Smooth muscle cell (in vitro differentiated cells): ENCODE measurements at regions not wholly inside any gene's neighbourhood (a gene's known extent, or its start where the extent isn't known, plus 50 kb on each side); places are given as distances from the start of the nearest gene placed in this dataset.

ENCODE experiments used
- DNase-seq: peaks from one replicate; lab custom pipeline; 2025; ENCODE audit not compliant: unreplicated experiment; lab: John Stamatoyannopoulos, UW
- H2AFZ ChIP-seq: fragments of 200-600 bp; sonication (generic); 2 replicates; pipeline ENCODE4 v1.6.0; 2016; ENCODE audit warnings: antibody characterized with exemption, low read depth, mild to moderate bottlenecking
- H3F3A ChIP-seq: fragments of 200-600 bp; sonication (generic); 2 replicates; pipeline ENCODE4 v1.6.0; 2017; ENCODE audit warnings: antibody characterized with exemption, low read depth
- H3K27ac ChIP-seq: fragments of 200-600 bp; sonication (generic); 2 replicates; pipeline ENCODE4 v1.5.1; 2016; ENCODE audit warnings: low read depth, mild to moderate bottlenecking
- H3K27me3 ChIP-seq: fragments of 200-600 bp; sonication (generic); 2 replicates; pipeline ENCODE4 v1.6.1; 2016; ENCODE audit warnings: low read depth, mild to moderate bottlenecking
- H3K36me3 ChIP-seq: fragments of 200-600 bp; sonication (generic); 2 replicates; pipeline ENCODE4 v1.5.1; 2016; ENCODE audit warnings: low read depth
- H3K4me1 ChIP-seq: fragments of 200-600 bp; sonication (generic); 2 replicates; pipeline ENCODE4 v1.5.1; 2016; ENCODE audit warnings: low read depth
- H3K4me2 ChIP-seq: fragments of 200-600 bp; sonication (generic); 2 replicates; pipeline ENCODE4 v1.6.0; 2016; ENCODE audit warnings: mild to moderate bottlenecking
- H3K4me3 ChIP-seq: fragments of 200-600 bp; sonication (generic); 2 replicates; pipeline ENCODE4 v1.5.1; 2016; ENCODE audit warnings: mild to moderate bottlenecking
- H3K79me2 ChIP-seq: fragments of 200-600 bp; sonication (generic); 2 replicates; pipeline ENCODE4 v1.6.0; 2016; ENCODE audit warnings: low read depth, mild to moderate bottlenecking
- H3K9ac ChIP-seq: fragments of 200-600 bp; sonication (generic); 2 replicates; pipeline ENCODE4 v1.6.0; 2016; ENCODE audit warnings: low read depth
- H3K9me3 ChIP-seq: fragments of 200-600 bp; sonication (generic); replicated peaks from 2 replicates; pipeline ENCODE4 v1.5.1; 2016; ENCODE audit warnings: low read depth
- H4K20me1 ChIP-seq: fragments of 200-600 bp; sonication (generic); 2 replicates; pipeline ENCODE4 v1.6.0; 2016; ENCODE audit warnings: low read depth
- WGBS: methylation state at CpG from one replicate; pipeline ENCODE4 v1.1.7; 2016; ENCODE audit warnings: low lambda C conversion rate; 5-methylcytosine and 5-hydroxymethylcytosine counted together
- TF ChIP-seq, protein P1 (sequence below): fragments of 200-600 bp; sonication (generic); IDR thresholded peaks from 2 replicates; pipeline ENCODE4 v1.5.1; 2017; ENCODE audit warnings: borderline replicate concordance, mild to moderate bottlenecking, antibody characterized with exemption; ENCODE audit not compliant: insufficient read depth, poor library complexity, severe bottlenecking

DNA sequence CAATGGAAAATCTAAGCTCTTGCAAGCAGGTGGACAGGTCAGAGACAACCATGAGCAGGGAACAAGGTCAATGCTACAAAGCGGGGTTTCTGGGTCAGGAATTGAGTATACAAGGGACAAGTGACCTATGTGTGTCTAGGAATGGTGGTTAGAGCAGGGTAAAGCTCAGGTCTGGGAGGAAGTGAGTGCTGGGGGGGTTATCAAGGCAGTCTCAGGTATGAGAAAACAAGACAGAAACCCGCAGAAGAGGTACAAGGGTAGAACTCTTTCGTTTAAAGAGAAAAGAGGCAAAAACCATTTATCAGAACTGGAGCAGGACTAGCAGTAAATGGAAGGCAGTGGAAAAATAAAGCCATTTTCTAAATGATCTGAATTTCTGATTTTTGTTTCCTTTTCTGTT, 298.4 kb downstream of the ALDH8A1 start:
- H3K79me2 ChIP-seq = no peaks in the 10 kb centered on the region
- no peak for DNase-seq
- TF ChIP-seq, protein P1, sequence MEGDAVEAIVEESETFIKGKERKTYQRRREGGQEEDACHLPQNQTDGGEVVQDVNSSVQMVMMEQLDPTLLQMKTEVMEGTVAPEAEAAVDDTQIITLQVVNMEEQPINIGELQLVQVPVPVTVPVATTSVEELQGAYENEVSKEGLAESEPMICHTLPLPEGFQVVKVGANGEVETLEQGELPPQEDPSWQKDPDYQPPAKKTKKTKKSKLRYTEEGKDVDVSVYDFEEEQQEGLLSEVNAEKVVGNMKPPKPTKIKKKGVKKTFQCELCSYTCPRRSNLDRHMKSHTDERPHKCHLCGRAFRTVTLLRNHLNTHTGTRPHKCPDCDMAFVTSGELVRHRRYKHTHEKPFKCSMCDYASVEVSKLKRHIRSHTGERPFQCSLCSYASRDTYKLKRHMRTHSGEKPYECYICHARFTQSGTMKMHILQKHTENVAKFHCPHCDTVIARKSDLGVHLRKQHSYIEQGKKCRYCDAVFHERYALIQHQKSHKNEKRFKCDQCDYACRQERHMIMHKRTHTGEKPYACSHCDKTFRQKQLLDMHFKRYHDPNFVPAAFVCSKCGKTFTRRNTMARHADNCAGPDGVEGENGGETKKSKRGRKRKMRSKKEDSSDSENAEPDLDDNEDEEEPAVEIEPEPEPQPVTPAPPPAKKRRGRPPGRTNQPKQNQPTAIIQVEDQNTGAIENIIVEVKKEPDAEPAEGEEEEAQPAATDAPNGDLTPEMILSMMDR = no peak
- no peaks in the 10 kb centered on the region for H3K9me3 ChIP-seq
- no peak overlapping the region for H3K4me2 ChIP-seq
- no peak overlapping the region for H3K27ac ChIP-seq
- no peaks in the 10 kb centered on the region for H3K4me1 ChIP-seq
- no peak overlapping the region for H3K4me3 ChIP-seq
- H4K20me1 ChIP-seq = no peaks in the 10 kb centered on the region
- H3K9ac ChIP-seq = no peak overlapping the region
- 90% methylated on average over 3 of the region's 3 CpGs for WGBS
- no peak overlapping the region for H2AFZ ChIP-seq
- H3F3A ChIP-seq = no peaks in the 10 kb centered on the region
- no peaks in the 10 kb centered on the region for H3K27me3 ChIP-seq
- no peaks in the 10 kb centered on the region for H3K36me3 ChIP-seq

DNA sequence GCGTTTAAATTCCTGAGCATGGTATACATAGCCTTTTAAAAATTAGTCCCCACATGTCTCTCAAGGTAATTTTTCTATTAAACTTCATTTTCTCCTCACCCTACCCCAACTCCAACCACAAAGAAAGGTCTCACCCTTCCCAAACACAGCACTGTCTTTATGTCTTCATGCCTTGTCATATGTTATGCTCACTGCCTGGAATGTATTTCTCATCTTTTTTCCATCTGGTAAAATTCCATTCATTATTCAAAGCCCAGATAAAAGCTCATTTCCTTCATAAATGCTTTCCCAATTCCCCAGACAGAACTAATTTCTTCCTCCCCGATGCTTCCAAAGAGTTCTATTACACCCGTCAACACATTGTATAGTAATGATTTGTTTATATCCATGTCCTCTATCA, 302.0 kb downstream of the ALDH8A1 start:
- TF ChIP-seq, protein P1 = no peak
- 54% methylated on average over 3 of the region's 3 CpGs for WGBS
- H2AFZ ChIP-seq = no peak overlapping the region
- H3K4me2 ChIP-seq = no peak overlapping the region
- H3K9ac ChIP-seq = no peak overlapping the region
- no peaks in the 10 kb centered on the region for H4K20me1 ChIP-seq
- H3K4me3 ChIP-seq = no peak overlapping the region
- H3K79me2 ChIP-seq = no peaks in the 10 kb centered on the region
- no peaks in the 10 kb centered on the region for H3K27me3 ChIP-seq
- H3K36me3 ChIP-seq = no peaks in the 10 kb centered on the region
- H3K4me1 ChIP-seq = no peaks in the 10 kb centered on the region
- H3K9me3 ChIP-seq = no peaks in the 10 kb centered on the region
- no peak overlapping the region for H3K27ac ChIP-seq
- peaks cover under 1% of the 10 kb centered on the region for H3F3A ChIP-seq
- no peak for DNase-seq

DNA sequence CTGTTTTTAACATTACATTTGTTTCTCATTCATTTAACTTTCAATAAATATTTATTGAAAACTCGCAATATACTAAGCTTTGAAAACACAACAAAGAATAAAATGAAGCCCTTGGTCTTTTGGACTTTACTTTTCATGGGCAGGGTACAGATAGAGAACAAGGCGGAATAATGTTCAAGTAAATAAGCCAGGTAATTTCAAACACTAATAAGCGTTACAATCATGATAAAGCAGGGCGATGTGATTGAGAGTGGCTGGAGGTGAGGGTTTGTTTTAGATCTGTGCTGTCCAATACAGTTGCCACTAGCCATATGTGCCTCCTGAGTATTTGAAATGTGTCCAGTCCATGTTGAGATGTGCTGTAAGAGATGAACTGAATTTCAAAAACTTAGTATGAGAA, 307.1 kb downstream of the ALDH8A1 start:
- 87% methylated on average over 4 of the region's 4 CpGs for WGBS
- Histone ChIP-seq H3K27me3 (no peaks in the 10 kb centered on the region), H4K20me1 (no peaks in the 10 kb centered on the region), H3K36me3 (no peaks in the 10 kb centered on the region), H3K27ac (peak overlapping the region; percentile 58), H2AFZ (no peak overlapping the region), H3K79me2 (no peaks in the 10 kb centered on the region), H3K4me2 (peak overlapping the region; percentile 28), H3K4me3 (no peak overlapping the region), H3K9ac (peak overlapping the region; percentile 20), H3K4me1 (no peaks in the 10 kb centered on the region), H3K9me3 (no peaks in the 10 kb centered on the region), H3F3A (peaks cover 4% of the 10 kb centered on the region)
- DNase-seq = no peak
- TF ChIP-seq, protein P1 = no peak

DNA sequence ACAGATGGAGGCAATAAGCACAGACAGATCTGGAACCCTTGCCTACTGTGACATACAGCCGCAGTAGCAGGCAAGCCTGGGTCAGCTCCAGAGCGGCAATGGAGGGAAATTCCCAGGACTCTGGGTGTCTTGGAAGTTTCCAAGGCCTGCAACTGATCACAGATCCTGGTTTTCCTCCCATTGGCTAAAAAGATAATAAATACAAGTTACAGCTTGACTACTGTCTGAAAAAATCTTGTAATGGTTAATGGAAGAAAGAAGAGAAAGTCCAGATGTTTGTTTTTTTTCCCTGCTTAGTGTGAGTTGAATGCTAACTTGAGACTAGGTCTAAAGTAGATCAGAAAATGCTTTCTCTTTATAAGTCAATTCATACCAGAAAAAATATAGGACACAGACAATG, 307.6 kb downstream of the ALDH8A1 start:
- Histone ChIP-seq H3K4me2 (peak overlapping the region; percentile 28), H3K9me3 (no peaks in the 10 kb centered on the region), H3K79me2 (no peaks in the 10 kb centered on the region), H3K27ac (peak overlapping the region; percentile 58), H2AFZ (no peak overlapping the region), H3K4me1 (no peaks in the 10 kb centered on the region), H3K4me3 (no peak overlapping the region), H3K9ac (peak overlapping the region; percentile 20), H3K36me3 (no peaks in the 10 kb centered on the region), H3F3A (peaks cover 4% of the 10 kb centered on the region), H4K20me1 (no peaks in the 10 kb centered on the region), H3K27me3 (no peaks in the 10 kb centered on the region)
- TF ChIP-seq, protein P1 = no peak
- WGBS = 13% methylated on average over 2 of the region's 2 CpGs
- DNase-seq = peak; percentile 11
